ENCODE measurements at regions not wholly inside any gene's neighbourhood (a gene's known extent, or its start where the extent isn't known, plus 50 kb on each side); places are given as distances from the start of the nearest gene placed in this dataset.
A peak's percentile ranks its signal among the peaks of the same experiment; 100 is the strongest.
"Not testable (repeated sequence)": the region's sequence is repeated elsewhere in the genome, so short reads cannot be mapped to it uniquely, and the experiment has no call there.

DNA sequence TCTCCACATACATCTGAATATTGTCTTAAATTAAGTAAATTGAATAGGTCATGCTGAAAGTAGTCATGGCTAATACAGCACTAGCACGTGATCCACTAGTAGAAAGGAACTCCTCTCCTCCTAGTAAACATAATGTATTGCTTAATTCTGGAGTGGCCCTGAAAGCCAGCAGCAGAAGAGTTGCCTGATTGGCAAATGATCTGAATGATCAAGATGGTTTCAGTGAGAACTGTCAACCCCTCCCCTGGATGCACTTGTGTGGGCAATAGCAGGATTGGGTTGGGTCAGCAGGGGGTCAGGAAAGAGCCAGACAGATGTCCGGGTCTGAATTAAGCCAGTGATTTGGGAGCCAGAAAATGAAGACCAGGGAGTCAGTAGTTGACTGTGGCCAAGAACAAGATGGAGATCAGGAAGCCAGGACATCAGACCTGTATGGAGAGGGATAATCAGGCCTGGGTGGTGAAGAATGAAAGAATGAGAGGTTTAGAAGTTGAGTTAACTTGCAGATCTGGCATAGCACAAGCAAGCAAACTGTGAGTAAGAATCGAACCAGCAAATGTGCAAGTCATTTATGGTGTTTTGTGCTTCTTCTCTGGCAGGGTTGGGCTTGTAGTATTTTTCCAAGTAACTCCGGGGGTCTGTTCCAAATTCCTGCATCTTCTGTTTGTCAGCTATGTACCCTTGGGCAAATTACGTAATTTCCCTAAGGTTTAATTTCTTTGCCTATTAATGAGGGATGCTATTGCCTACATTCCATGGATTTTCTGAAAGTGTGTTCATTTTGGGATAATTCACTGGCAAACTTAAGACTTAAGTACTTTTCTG is 304.9 kb downstream of the CD109 start:
- DNase-seq = peak; percentile 87

DNA sequence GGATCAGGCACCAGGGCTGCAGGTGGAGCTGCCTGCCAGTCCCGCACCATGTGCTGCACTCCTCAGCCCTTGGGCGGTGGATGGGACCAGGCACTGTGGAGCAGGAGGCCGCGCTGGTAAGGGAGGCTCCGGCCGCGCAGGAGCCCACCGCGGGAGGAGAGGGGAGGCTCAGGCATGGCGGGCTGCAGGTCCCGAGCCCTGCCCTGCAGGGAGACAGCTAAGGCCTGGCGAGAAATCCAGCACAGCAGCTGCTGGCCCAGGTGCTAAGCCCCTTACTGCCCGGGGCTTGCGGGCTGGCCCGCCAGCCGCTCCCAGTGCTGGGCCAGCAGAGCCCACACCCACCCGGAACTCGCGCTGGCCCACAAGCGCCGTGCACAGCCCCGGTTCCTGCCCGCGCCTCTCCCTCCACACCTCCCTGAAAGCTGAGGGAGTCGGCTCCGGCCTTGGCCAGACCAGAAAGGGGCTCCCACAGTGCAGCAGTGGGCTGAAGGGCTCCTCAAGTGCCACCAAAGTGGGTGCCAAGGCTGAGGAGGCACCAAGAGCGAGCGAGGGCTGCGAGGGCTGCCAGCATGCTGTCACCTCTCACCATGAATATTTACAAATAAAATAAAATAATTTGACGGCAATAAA is 294.7 kb downstream of the CD109 start:
- DNase-seq = not testable (repeated sequence)

- DNase-seq = no peak
Measured at GRCh38 chr6:73989428-73989827, 293.4 kb downstream of the CD109 start.

DNA sequence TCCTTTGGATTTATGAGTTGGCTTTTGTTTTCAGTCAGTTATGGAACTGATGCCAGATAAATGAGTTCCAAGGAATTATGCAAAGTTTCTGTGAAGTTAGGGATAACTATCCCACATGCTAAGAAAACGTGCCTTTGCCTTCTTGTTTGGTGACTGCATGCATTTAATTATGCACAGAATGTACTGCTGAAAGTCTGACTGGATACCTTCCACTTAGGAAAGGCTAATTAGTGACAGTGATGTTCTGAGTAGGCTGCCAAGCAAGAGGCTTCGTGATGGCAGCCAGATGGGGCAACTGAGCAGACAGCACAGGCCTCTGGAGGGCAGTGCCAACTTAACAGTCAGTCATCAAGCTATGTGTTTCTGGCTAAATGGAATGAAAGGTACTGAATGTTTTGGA is 289.9 kb downstream of the CD109 start:
- peak; percentile 86 for DNase-seq

DNA sequence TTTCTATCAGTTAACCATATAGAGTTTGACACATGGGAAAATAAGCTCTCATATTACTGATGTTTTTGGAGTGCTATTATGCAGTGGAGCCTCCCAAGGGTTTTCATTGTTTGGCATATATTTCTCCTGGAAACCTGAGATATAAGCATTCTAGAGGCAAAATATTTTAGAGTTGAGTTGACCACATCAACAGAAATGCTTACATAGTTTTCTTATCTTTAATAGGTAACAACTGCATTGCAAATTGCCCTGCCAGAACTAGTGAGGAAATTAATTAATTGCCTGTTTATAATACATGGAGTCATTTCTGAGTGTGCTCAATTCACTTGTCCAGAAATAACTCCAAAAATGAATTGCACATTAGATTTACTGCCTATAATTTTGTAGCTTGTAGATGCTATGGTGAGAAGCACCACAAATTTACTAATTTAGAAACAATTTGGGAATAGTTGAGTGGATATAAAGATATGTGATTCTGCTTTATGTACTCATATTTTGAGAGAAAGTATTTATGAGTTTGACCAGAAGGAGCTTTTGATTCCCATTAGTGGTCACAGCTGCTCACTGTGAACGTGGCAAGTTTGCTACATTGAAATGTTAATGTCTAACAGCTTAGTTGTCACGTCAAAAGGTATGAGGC is 288.7 kb downstream of the CD109 start:
- no peak for DNase-seq

DNA sequence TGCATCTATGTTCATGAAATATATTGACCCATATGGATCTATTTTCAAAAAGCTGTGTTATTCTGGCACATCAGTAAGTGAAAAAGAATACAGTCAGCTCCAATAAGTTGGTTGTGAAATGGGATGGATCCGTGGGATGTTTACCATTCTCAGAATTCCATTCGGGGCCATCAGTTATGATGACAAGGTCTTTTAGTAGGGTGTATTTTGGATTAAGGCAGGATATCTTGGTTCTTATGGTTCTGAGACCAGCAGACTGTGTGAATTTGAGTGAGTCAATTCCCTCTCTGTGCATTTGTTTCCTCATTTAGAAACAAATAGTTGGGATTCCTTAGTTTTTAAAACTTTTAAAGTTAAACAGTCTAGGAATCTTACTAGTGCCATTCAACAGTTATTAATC is 287.4 kb downstream of the CD109 start:
- no peak for DNase-seq

- DNase-seq = peak; percentile 91
Measured at GRCh38 chr6:73980096-73980495, 284.1 kb downstream of the CD109 start.

DNA sequence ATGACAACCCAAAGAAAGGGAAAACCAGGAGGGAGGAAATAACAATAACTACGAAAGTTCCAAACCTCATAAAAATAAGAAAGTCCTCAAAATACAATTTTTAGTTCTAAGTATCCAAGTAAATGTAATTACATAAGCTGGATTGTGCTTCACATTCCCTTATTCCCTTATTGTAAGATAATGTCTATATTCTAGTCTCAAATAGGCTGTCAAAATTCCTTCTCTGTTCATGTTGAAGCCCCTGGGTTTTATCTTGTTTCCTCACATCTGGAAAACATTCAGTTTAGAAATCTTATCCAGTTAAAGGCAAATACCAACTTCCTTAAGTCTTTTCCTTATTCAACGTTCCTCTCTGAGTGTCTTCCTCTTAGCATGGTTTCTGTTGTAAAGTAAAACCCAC is 282.3 kb downstream of the CD109 start:
- peak; percentile 76 for DNase-seq

- not testable (repeated sequence) for DNase-seq
Measured at GRCh38 chr6:73972518-73972917, 276.5 kb downstream of the CD109 start.

- peak; percentile 74 for DNase-seq
Measured at GRCh38 chr6:73969971-73970970, 274.3 kb downstream of the CD109 start.

DNA sequence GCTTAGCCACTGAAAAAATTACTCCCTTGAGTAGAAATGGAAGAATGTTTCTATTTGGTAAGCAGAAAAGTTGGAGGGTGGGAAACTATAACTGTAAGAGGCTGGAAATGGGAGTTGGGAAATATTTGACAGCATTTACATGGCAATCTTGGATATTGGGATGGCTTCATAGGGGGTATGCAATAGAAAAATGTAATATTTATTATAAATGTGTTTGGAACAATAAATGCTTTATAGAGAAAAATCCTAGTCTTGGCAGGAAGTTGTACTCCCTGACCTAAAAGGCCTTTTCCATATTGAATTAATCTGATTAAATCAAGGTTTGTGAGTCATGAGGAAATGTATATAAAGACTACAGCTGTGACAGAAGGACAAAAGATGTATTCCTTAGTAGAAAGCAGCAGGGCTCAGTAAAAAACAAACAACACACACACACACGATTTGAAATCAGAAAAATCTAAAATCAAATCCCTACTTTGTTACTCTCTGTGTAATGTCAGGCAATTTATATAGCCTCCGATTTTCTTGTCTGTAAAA is 272.3 kb downstream of the CD109 start:
- peak; percentile 94 for DNase-seq

DNA sequence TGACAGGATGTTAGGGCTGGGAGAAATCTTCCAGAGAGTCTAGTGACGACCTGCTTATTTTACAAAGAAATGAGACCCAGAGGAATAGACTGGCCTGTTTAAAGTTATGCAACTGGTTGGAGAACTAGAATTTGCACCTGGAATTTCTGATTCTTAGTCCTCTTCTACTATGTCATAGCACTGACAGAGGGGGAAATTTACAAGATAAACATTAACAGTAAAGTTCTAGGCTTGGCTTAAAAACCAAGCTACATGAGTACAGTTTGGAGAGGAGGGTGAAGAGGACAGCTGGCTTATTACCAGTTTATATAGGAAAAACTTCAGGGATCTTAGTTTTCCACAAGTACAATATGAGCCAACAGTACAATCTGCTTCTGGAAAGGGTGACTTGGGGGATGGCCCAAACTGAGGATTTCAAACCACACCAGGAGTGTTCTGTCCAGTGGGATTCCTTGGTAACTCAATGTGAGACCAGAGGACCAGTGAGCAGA is 269.6 kb downstream of the CD109 start:
- DNase-seq = peak; percentile 59

GRCh38 chr6:73964241-73964854 is 268.3 kb downstream of the CD109 start:
- peak; percentile 66 for DNase-seq

- DNase-seq = peak; percentile 12
Measured at GRCh38 chr6:73962884-73963283, 266.9 kb downstream of the CD109 start.

GRCh38 chr6:73956305-73956704 is 260.3 kb downstream of the CD109 start:
- no peak for DNase-seq

DNA sequence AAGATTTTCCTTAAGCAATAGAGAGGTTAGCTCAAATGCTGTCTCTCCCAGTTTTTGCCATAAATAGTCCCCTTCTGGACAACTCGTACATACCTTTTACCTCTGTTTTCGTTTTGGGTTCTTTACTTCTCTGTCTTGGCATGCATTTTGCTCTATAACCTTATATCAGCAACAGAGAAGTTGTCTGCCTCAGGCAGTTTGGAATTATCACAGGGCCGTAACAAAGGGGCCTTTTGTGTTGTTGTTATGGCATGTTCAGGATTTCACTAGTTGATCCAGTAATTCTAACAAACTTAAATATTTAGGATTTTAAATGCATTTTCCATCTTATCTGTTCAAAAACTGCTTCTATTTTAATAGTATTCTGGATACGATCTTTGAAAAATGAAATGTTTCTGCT is 259.8 kb downstream of the CD109 start:
- no peak for DNase-seq

DNA sequence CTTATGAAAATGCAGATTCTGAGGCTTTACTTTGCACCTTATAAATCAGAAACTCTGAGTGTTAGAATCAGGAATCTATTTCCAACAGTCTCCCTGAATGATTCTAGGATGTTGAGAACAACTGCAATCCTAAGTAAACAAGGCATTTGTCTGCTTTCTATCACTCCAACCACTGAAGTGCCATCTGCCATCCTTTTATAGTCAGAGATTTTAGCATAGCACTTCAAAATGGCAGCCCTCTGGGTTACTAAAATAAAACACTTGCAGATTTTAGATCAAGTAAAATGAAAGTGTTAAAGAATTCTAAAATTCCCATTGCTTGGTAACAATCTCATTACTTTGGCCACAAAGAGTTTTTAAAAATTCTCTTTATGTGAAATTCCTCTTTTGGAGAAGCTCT is 258.9 kb downstream of the CD109 start:
- DNase-seq = no peak

GRCh38 chr6:73951183-73951582 is 255.2 kb downstream of the CD109 start:
- DNase-seq = peak; percentile 27

DNA sequence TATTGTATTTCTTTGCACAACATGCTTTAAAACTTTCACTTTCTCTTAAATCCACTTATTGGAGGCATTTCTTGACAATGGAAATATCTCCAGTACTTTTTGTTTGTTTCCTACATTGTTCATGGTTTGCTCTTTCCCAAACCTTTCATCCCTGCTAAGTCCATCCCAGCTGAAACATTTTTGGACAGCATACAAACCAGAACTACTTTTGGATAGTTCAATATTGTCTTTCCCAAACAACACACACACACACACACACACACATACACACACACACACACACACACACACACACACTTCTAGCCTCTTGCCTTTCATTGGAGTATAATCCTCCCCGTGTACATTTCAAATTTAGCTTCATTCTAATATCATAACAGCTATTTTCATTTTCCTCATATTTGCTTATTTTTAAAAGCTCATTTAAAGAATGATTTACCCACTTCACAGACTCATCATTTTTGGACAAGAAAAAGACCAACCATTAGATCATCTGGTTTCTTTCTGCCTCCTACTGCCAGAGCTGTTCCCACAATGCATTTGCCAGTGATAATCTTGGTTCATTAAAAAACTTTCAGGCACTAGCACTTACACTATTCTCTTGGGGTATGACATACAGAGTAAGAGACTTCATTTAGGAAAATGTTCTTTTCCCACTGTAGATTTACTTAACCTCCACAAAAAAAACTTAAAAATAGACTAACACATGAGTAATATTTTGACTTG is 248.1 kb downstream of the CD109 start:
- peak; percentile 49 for DNase-seq

GRCh38 chr6:73943411-73943810 is 247.4 kb downstream of the CD109 start:
- DNase-seq = no peak
